NCI-H2107 treated with DMSO at 0.1 percent for 48 hours (cell line): ENCODE measurements at regions not wholly inside any gene's neighbourhood (a gene's known extent, or its start where the extent isn't known, plus 50 kb on each side); places are given as distances from the start of the nearest gene placed in this dataset.
"Not testable (repeated sequence)": the region's sequence is repeated elsewhere in the genome, so short reads cannot be mapped to it uniquely, and the experiment has no call there.

Source experiments
- DNase-seq: peaks from one replicate; lab custom pipeline; 2025; ENCODE audit not compliant: unreplicated experiment; lab: John Stamatoyannopoulos, UW

- no peak for DNase-seq
Measured at GRCh38 chr2:64250751-64251423, 106.7 kb upstream of the PELI1 start.

- DNase-seq, result no peak
Measured at GRCh38 chr2:64251497-64252250, 107.5 kb upstream of the PELI1 start.

GRCh38 chr2:64252251-64252978 lies 108.2 kb upstream of the PELI1 start:
- not testable (repeated sequence) for DNase-seq

DNA sequence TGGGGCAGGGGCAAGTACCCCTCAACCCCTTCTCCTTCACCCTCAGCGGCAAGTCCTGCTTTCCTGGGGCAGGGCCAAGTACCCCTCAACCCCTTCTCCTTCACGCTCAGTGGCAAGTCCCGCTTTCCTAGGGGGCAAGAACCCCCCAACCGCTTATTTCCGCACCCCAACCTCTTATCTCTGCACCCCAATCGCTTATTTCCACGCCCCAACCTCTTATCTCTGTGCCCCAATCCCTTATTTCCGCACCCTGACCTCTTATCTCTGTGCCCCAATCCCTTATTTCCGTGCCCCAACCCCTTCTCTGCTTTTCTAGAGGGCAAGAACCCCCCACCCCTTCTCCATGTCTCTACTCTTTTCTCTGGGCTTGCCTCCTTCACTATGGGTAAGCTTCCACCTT lies 109.2 kb upstream of the PELI1 start:
- not testable (repeated sequence) for DNase-seq

GRCh38 chr2:64258566-64258965 lies 114.3 kb upstream of the PELI1 start:
- DNase-seq, result no peak

- DNase-seq, result peak; percentile 56
Measured at GRCh38 chr2:64259312-64259711, 115.1 kb upstream of the PELI1 start.

DNA sequence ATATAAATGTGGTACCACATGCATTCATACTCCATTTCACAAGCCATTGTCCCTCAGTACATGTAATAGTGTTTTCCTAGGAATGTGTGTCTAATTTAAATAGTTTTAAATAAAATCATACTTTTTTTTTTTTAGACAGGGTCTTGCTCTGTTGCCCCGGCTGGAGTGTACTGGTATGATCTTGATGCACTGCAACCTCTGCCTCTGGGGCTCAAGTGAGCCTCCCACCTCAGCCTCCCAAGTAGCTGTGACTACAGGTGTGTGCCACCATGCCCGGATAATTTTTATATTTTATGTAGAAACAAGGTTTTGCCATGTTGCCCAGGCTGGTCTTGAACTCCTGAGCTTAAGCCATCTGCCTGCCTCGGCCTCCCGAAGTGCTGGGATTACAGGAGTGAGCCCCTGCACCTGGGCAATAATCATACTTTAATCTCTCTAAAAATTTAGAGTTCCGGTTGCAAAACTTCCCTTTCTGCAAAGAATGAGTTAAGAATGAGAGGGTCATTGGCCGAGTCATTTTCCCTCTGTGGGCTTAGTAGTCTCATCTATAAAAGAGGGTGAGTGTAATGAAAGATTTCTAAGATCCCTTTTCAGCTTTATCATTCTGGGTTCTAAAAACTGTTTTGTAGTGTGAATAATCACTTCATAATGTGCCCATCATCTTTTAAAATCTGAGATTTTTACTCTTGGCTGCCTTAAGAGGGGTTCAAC lies 116.0 kb upstream of the PELI1 start:
- DNase-seq, result no peak

DNA sequence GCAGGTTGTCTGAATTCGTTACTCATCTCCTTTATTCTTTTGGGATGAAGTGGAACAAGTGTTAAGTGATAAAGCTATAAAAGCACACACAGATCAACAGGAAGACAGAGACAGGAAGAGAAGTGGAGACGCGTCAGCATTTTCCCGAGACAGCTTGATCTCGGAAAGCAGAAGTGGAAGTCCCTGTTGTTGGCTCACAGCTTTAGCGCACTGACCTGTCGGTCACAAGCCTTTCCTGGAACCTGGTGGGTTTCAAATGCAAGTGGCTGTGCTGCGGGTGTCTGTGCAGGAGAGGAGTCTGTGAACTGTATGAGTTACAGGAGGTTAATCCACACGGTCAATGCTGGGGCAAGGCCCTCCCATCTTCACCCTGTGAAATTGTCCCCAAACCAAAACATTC lies 116.6 kb upstream of the PELI1 start:
- DNase-seq, result no peak

GRCh38 chr2:64262071-64262470 lies 117.9 kb upstream of the PELI1 start:
- no peak for DNase-seq

DNA sequence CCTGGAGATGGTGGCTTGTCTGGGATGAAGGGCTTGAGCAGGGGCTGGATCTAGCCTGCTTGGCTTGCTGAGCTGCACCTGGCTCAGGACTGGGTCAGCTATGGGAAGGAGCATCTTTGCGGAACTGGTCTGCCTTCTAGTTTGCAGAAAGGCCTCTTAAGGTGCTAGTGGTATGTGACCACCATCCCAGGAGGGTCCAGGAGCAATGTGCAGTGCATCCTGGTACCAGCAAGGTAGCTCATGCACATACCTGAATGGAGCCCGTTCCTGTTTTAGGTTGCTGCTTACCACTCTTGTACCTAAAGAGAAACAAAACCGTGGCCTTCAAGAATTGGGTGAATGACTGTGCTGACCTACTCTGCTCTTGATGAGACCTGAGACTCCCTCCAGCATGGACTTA lies 118.6 kb upstream of the PELI1 start:
- no peak for DNase-seq

DNA sequence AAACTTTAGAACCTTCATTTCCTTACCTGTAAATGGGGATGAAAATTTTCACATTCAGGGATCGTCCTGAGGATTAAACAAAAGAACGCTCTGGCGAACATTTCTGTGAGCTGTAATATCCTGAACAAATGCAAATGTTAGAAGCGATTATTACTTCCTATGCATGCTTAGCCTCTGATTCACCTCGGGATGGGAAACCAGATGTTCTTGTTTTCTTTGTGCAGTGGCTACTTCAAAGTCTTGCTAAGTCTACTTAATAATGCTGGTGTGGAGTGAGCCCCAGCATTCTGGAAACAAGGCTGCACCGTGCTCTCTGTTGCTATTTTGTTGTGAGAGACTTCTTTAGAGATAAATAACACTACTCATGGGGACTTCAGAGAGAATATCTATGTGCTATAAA lies 119.1 kb upstream of the PELI1 start:
- DNase-seq, result no peak

- DNase-seq, result no peak
Measured at GRCh38 chr2:64267699-64268098, 123.5 kb upstream of the PELI1 start.

DNA sequence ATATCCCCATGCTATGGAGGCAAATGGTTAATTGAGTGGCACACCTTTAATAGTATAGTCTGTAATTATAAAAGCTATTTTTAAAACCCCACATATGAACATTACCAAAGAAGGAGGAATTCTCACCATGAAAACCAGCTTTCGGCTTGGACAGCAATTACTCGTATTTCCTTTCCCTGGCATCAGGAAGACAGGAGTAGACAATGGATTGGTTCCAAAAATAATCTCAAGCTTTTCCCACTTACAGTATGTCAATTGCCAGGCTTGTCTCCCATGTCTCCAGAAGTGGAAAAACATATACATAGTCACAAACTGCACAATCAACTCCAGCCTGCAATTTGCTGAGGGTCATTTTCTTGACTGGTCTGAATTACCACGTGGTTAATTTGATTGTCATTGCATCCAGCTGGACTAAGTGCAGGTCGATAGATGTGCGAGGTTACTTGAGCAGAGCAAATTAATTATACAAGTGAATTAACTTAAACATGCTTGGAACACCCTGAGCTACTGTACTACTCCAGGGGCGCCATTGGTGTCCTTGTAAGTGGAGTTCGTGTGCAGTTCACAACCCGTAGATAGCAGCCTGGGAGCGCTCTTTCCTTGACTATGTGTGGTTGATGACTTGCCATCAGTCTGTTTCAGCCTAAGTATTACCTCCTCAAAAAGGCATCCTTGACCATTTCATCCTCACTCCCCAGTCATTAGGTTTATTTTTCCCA lies 124.3 kb upstream of the PELI1 start:
- DNase-seq, result no peak

DNA sequence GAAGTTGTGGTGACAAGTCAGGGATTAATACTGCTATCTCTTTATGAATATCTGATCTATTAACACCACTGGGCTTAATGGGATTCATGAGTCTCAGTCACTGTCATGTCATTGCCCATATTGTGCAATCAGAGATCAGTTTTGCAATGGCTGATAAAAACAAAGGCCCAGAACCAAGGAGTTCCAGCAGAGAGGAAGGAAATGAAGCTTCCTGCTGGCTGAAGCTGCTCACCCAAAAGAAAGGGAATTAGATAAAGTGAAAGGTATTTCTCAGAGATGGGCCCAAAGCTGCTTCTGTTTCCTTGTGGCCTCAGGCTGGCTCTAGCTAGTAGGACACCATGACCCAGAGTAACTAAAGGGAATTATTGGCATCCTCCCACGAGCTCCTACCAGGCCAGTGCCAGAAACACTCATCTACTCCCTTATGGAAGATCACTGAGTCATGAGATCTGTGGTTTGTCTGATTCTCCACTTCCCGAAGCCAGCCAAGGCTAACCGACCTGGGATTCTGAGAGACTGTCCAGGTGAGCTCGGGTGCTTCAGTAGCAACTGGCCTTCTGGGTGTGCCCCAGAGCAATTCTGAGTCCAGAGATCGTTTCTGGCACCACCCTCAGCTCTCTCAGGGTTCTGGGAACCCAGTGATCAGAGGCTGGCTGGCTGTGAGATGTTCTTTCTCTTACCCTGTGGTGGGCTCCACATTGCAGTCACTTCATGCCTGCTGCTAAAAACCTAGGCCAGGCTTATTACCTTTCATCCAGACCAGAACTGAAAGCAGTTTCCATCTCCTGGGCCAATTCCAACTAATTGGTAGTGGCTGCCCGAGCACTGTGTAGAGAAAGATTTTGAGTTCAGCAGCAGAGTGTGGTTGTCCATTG lies 129.5 kb upstream of the PELI1 start:
- peak; percentile 6 for DNase-seq

- DNase-seq, result no peak
Measured at GRCh38 chr2:64274399-64275173, 130.4 kb upstream of the PELI1 start.

DNA sequence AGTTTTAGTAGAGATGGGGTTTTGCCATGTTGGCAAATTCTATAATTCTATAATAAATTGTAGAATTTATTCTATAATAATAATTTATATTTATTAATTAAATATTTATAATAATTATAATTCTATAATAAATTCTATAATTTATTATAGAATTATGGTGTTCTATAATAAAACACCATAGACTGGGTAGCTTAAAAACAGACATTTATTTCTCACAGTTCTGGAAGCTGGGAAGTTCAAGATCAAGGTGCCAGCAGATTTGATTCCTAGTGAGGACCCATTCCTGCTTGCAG lies 130.9 kb upstream of the PELI1 start:
- DNase-seq, result no peak

- DNase-seq, result no peak
Measured at GRCh38 chr2:64276417-64277095, 132.3 kb upstream of the PELI1 start.

DNA sequence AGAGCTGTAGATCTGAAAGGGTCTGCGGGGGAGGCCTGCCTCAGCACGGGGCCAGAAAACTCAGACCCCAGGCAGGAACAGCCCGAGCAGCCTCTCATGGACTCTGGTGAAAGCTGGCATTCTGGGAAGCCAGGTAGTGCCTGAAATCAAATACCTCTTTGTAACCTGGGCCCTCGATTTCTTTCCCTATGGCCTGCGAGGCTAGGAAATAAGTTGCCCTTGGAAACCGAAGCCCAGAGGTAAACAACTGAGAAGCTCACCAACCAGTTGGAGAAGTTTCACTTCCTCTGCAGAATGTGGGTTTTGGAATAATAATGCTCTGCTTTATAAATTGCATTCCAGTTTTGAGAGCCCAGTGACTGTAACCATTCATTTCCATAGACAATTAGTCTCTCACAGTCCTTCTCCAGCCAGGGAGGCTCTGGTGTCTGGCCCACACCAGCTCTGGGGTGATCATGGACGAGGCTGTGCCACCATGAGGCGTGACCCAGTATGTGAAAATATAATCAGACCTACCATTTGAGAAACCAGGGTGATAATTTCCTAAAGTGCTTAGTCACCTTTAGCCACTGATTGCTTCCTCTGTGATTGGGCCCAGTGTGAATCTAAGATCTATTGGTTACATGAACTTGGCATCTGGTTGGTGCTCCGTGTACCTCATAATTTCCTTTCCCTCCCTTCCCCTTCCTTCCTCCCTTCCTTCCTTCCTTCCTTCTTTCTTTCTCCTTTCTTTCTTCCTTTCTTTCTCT lies 133.1 kb upstream of the PELI1 start:
- peak; percentile 19 for DNase-seq
